HFFc6 (cell line): ENCODE measurements at regions not wholly inside any gene's neighbourhood (a gene's known extent, or its start where the extent isn't known, plus 50 kb on each side); places are given as distances from the start of the nearest gene placed in this dataset.

ENCODE experiments used
- DNase-seq: peaks from one replicate; pipeline ENCODE4 v3.0.0-alpha.2; 2018
- H3K27ac Mint-ChIP-seq: 2 replicates; pipeline ENCODE4 v1.8.0; 2020; ENCODE audit warnings: mild to moderate bottlenecking, mixed read lengths
- H3K27me3 Mint-ChIP-seq: 2 replicates; pipeline ENCODE4 v1.8.0; 2021; ENCODE audit warnings: mild to moderate bottlenecking, moderate library complexity, mixed read lengths; ENCODE audit not compliant: insufficient read depth
- H3K36me3 Mint-ChIP-seq: 2 replicates; pipeline ENCODE4 v1.8.0; 2021; ENCODE audit warnings: low read depth, mixed read lengths
- H3K4me1 Mint-ChIP-seq: 2 replicates; pipeline ENCODE4 v1.8.0; 2020; ENCODE audit warnings: low read depth, mixed read lengths
- H3K4me3 Mint-ChIP-seq: 2 replicates; pipeline ENCODE4 v1.8.0; 2020; ENCODE audit warnings: mild to moderate bottlenecking, moderate library complexity, mixed read lengths
- H3K9me3 Mint-ChIP-seq: 2 replicates; pipeline ENCODE4 v1.8.0; 2020; ENCODE audit warnings: mild to moderate bottlenecking, mixed read lengths
- TF ChIP-seq, protein P1 (sequence below): fragments of 200-600 bp; sonication (generic); IDR thresholded peaks from 2 replicates; pipeline ENCODE4 v1.5.0; 2021; ENCODE audit warnings: antibody characterized with exemption, mild to moderate bottlenecking

DNA sequence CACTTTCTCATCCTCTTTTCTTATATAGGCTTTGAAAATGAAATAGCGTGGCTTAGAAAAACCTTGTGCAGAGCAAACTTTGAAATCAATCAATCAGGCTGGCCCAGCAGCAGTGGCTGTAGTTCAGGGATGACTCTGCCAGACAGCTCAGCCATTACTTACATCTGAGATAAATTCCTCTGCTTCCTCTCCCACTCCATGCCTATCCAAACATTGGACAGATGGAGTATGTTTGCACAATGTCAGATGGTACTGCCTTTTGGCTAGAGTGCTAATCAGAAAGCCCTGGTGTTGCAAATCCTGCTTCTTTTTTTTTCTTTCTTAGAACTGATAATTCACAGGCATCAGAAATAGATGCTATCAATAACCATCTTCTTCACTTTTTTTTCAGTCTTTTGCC is 1065.1 kb downstream of the AGBL1 start:
- Mint-ChIP-seq H3K4me1 (peaks cover 30% of the 10 kb centered on the region; the same call in 1 of the 2 replicates), H3K27ac (no peak overlapping the region; the same call in 1 of the 2 replicates), H3K9me3 (peaks cover 25% of the 10 kb centered on the region), H3K36me3 (no peaks in the 10 kb centered on the region), H3K27me3 (no peaks in the 10 kb centered on the region; the same call in 1 of the 2 replicates), H3K4me3 (no peak overlapping the region)
- TF ChIP-seq, protein P1, sequence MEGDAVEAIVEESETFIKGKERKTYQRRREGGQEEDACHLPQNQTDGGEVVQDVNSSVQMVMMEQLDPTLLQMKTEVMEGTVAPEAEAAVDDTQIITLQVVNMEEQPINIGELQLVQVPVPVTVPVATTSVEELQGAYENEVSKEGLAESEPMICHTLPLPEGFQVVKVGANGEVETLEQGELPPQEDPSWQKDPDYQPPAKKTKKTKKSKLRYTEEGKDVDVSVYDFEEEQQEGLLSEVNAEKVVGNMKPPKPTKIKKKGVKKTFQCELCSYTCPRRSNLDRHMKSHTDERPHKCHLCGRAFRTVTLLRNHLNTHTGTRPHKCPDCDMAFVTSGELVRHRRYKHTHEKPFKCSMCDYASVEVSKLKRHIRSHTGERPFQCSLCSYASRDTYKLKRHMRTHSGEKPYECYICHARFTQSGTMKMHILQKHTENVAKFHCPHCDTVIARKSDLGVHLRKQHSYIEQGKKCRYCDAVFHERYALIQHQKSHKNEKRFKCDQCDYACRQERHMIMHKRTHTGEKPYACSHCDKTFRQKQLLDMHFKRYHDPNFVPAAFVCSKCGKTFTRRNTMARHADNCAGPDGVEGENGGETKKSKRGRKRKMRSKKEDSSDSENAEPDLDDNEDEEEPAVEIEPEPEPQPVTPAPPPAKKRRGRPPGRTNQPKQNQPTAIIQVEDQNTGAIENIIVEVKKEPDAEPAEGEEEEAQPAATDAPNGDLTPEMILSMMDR, result no peak
- peak; percentile 44 for DNase-seq

DNA sequence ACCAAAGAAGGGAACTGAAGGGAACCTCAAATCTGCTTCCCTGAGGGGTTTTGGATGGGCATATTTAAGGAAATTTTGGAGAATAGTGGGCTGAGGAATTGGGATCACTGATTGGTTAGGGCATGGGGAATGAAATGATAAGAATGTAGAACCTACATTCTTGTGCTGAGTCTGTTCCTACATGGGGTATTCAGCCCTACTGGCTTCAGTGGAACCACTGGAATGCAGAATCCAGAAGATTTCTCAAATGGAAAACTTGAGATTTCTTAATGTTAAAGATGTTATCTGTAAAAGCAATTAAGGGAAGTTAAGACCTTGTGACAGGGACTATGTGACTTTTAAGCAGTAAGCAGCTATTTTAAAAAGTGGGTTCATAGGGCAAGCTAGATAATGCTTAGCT is 1062.4 kb downstream of the AGBL1 start:
- TF ChIP-seq, protein P1, result no peak
- peak; percentile 32 for DNase-seq
- H3K9me3 Mint-ChIP-seq, result peaks cover 25% of the 10 kb centered on the region
- no peaks in the 10 kb centered on the region for H3K27me3 Mint-ChIP-seq
- H3K4me1 Mint-ChIP-seq, result peaks cover 30% of the 10 kb centered on the region; the same call in 1 of the 2 replicates
- no peak overlapping the region for H3K4me3 Mint-ChIP-seq
- H3K36me3 Mint-ChIP-seq, result no peaks in the 10 kb centered on the region
- H3K27ac Mint-ChIP-seq, result no peak overlapping the region

DNA sequence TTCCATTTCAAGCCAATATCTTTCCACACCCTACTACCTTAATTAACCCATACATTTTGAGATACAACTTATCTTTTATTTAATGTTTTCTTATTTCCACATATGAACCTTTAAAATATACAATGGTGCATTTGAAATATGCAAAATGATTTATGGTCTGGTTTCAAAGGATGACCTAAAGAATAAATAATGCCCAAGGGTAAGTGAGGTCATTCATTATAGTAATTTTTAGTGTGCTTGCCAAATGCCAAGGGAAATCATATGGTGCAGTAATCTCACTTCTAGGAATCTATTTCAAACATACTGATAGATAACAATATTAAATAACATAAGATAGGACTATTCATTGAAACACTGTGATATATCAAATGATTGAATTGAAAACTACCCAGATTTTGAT is 1055.4 kb downstream of the AGBL1 start:
- Mint-ChIP-seq H3K4me1 (peaks cover 3% of the 10 kb centered on the region; the same call in 1 of the 2 replicates), H3K27me3 (no peaks in the 10 kb centered on the region)
- TF ChIP-seq, protein P1, result no peak

DNA sequence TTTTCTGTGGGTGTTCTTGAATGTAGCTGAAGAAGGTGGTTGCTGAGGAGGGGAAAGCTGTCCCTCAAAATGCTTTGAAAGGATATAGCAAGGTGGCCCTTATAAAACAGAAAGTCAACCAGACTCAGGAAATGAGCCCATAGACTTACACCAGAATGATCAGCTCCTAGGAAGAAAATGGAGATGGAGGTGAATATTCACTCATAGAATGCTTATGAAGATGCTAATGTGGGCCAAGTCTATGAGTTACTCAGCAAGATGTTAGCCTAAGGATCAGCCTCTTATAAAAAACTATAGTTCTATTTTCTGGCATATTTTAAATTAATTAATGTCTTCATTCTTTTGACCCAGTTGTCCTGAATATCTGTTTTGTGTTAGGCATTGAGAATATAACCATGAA is 1054.0 kb downstream of the AGBL1 start:
- Mint-ChIP-seq H3K27ac (no peak overlapping the region), H3K4me3 (no peak overlapping the region), H3K36me3 (no peaks in the 10 kb centered on the region; the same call in 1 of the 2 replicates), H3K4me1 (peaks cover 6% of the 10 kb centered on the region; the same call in 1 of the 2 replicates), H3K27me3 (no peaks in the 10 kb centered on the region), H3K9me3 (no peaks in the 10 kb centered on the region; the same call in 1 of the 2 replicates)
- TF ChIP-seq, protein P1, result no peak
- no peak for DNase-seq

More for the DNA sequence above, 1055.4 kb downstream of the AGBL1 start:
- no peak overlapping the region for H3K27ac Mint-ChIP-seq
- H3K36me3 Mint-ChIP-seq, result no peaks in the 10 kb centered on the region
- DNase-seq, result no peak
- H3K4me3 Mint-ChIP-seq, result no peak overlapping the region
- no peaks in the 10 kb centered on the region; the same call in 1 of the 2 replicates for H3K9me3 Mint-ChIP-seq

DNA sequence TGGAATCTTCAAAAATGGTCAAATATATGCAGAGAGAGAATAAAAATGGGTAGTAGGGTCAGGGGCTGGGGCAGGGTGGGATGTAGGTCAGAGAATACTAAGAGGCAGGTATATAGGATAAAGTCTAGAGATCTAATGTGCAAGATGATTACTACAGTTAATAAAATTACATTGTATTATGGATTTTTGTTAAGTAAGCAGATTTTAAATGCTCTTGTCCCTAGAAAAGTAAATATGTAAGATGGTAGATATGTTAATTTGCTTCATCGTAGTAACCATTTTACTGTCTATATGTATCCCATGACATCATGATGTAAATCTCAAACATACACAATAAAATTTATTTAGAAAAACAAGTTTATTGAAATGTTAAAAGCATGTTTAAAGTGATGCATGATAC is 1051.4 kb downstream of the AGBL1 start:
- Mint-ChIP-seq H3K4me3 (no peak overlapping the region), H3K27ac (no peak overlapping the region), H3K9me3 (no peaks in the 10 kb centered on the region; the same call in 1 of the 2 replicates), H3K36me3 (no peaks in the 10 kb centered on the region; the same call in 1 of the 2 replicates), H3K27me3 (no peaks in the 10 kb centered on the region), H3K4me1 (peaks cover 6% of the 10 kb centered on the region; the same call in 1 of the 2 replicates)
- no peak for DNase-seq
- TF ChIP-seq, protein P1, result no peak
